HG03103 (cell line): ENCODE measurements at regions not wholly inside any gene's neighbourhood (a gene's known extent, or its start where the extent isn't known, plus 50 kb on each side); places are given as distances from the start of the nearest gene placed in this dataset.

ENCODE experiments used
- ATAC-seq: cut with Tn5 transposase; IDR thresholded peaks from one replicate; pipeline ENCODE4 v1.9.1; 2021; ENCODE audit warnings: low read depth; ENCODE audit not compliant: unreplicated experiment

DNA sequence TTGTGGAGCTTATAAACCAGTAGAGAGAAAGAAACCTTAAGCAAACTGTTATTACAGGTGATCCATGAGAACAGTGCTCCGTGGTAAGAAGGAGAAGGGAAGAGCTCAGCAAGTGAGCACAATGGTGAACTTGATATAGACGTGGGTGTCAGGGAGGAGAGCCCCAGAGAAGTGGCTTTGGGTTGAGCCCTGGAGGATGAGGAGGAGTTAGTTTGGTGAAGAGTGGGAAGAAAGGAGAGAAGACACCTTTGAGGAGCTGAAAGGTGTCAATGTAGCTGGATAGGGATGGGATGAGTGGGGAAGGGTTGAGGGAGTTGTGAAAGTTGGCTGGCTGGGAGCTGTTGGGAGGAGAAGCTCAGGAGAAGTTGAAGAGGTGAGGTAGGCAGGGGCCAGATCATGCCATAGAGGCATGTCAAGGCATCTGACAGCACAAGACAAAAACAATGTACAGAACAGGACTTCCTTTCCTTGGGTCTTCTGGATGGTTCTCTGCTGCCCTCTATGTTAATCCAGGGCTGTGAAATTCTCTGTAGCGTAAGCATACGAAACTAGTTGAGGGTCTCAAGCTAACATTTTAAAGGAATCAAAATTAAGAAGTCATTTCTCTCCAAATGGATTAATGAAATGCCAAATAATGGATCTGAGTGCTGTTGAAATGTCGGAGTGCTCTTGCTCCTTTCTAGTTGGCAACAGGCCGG is 501.9 kb downstream of the KDM4C start:
- ATAC-seq = no peak

DNA sequence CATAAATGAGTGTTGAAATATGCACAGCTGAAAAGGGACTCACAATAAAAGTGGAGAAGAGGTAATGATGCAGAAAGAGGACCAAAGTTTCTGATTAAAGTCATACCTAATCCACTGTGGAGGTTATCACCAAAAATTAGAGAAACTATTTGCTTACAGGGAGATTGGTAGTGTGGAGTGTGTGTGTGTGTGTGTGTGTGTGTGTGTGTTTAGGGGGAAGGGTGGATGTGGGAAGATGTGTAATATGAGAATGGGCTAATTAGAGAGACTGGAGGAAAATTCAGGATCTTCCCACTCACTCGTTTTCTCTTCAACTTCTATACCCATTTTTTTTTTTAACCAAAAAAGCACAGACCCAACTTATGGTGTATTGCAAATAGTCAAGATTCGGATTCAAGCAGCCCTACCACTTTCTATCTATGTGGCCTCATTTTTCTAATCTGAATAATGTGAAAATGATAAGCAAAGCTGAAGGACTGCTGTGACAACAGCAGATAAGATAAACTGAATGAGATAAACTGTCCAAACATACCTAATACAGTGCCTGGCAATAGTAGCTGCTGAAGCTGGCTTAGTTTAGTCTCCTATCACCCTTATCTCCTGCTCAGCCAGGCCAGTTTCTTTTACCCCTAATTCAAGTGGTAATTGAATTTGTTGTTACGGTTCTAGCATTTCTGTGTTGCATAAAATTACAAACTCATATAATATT is 501.1 kb downstream of the KDM4C start:
- no peak for ATAC-seq

DNA sequence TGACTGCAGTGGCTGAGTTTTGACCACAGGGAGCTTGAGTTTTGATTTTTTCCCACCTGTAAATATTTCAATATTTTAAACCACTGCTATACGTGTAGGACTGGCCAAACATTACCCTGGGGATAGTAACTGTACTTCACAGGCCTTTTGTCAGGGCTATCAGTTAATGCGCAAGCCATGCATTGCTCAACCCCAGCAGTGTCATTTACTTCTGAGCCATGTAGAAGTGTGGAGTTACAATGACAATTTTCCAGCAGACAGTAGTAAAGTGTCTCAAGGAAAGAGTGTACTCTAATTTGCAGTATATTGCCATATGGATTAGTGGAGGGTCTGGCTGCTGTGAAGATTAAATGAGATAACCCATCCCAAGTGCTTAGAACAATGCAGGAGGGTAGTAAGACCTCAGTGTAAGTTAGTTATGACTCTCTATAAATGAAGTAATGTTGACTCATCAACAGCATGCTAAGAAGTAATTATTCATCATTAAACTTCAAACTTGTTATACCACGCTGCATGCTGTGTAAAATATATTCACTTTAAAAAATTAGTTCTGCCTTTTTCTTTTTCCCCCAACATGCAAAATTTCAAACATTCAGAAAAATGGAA is 489.2 kb downstream of the KDM4C start:
- no peak for ATAC-seq

DNA sequence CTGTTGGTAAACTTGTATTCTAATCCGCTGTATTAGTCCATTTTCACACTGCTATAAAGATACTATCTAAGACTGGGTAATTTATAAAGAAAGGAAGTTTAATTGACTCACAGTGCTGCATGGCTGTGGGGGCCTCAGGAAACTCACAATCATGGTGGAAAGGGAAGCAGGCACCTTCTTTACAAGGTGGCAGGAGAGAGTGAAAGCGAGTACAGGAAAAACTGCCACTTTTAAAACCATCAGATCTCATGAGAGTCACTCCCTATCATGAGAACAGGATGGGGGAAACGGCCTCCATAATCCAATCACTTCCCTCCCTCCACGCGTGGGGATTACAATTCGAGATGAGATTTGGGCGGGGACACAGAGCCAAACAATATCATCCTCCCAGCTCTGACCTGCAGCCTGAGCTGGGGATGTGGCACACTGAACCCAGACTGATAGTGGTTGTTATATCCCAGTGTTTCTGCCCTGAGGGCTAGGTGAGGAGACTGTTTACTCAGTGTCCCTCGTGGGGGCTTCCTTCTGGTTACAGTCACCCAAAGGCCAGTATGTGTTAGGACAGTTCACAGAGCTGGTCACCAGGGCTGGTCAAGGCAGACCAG is 488.3 kb downstream of the KDM4C start:
- no peak for ATAC-seq

DNA sequence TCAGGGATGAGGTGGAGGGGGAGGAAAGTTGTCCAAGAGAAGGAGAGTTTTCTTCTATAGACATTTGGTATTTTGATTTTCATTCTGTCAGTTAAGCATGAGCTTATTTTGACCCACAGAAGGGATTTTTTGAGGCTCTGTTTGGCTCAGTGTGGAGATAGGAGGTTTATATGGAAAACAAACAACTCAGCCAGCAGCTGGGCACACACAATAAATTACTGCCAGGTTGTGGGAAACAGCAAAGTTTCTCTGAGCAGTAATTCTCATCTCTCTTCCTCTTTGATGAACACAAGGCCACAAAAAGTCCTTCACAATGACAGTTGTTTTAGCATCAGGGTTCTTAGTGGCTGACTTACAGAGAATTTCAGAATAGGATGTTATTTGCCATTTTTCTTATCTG is 486.1 kb downstream of the KDM4C start:
- no peak for ATAC-seq

DNA sequence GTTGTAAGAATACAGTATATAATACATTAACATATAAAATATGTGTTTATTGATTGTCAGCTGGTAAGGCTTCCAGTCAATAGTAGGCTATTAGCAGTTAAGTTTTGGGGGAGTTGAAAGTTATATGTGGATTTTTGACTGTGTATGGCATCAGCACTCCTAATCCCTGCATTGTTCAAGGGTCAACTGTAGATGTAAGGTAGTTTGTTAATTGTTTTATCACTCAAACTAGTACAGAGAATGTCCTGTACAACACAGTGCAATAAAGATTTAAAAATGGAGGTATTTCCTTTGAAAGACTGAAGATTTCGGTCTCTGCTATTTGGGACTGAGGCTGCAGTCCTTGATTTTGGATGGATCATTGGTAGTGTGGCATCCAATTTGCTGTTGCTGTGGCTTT is 484.4 kb downstream of the KDM4C start:
- ATAC-seq = no peak

DNA sequence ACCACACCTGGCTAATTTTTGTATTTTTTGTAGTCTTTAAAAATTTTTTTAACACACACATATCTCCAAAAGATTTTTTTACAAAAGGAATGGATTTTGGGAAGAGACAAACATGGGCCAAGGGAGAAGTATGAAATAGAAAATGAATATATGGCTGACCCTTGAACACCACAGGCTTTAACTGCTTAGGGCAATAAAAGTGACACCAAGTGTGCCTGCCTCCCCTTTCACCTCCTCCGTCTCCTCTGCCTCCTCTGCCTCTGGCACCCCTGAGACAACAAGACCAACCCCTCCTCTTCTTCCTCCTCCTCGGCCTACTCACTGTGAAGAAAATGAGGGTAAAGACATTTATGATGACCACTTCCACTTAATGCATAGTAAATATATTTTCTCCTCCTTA is 483.9 kb downstream of the KDM4C start:
- no peak for ATAC-seq

DNA sequence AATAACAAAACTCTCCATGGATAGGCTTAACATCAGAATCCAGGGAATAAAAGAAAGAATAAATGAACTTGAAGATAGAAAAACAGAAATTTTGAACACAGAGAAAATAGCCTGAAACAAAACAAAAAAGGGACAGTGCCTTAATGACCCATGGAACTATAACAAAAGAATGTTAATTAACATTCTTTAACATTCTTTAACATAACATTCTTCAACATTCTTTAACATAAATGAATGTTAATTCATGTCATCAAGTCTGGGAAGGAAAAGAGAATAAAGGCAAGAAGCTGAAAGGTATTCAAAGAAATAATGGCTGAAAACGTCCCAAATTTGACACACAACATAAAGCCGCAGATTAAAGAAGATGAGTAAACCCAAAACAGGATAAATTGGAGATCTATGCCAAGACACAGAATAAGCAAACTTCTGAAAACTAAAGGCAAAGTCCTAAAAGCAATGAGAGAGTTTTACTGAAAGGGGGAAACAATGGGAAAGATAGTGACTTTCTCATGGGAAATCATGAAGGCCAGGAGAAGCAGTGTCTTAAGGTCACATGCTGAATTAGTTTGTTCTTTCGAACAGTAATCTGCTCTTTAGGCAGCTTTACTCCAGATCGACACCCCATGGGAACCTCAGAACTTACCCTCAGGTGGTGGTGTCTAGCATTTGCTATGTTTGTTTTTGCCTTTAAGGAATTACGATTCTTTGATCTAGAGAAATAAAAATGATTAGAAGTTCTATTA is 483.0 kb downstream of the KDM4C start:
- ATAC-seq = no peak

DNA sequence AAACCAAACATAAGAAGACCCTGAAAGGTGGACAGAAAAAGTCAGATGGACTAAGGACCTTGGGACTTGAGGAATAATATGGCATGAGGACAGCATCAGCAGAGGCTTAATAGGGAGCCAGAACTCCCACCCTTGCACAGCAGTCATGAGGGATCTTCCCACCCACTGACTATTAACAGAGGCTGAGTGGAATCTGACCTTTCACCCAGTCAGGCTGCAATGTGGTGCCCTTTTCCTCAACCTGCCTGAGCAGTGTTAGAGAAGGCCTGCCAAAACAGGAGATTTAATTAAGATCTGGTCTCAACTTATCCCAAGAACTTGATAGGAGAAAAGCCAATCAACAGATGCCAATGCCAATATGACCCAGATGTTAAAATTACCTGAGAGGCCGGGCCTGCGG is 481.9 kb downstream of the KDM4C start:
- no peak for ATAC-seq

DNA sequence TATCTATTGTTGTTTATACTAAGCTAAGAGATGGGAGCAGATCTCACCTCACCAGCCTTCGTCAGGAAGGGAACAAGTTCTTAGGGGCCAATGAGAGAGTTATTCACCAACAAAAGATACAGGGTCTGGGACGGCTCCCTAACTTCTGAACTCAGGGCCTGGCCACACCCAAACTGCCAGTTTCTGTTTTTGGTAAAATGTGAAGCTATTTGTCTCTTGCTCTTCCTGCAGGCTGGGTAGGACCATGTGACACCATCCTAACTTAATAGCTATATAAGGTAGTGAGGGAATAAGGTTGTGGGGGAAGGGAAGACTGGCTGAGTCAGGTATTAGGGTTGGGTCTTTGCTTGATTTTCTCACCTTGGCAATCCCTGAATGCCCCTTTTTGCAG is 480.5 kb downstream of the KDM4C start:
- no peak for ATAC-seq

DNA sequence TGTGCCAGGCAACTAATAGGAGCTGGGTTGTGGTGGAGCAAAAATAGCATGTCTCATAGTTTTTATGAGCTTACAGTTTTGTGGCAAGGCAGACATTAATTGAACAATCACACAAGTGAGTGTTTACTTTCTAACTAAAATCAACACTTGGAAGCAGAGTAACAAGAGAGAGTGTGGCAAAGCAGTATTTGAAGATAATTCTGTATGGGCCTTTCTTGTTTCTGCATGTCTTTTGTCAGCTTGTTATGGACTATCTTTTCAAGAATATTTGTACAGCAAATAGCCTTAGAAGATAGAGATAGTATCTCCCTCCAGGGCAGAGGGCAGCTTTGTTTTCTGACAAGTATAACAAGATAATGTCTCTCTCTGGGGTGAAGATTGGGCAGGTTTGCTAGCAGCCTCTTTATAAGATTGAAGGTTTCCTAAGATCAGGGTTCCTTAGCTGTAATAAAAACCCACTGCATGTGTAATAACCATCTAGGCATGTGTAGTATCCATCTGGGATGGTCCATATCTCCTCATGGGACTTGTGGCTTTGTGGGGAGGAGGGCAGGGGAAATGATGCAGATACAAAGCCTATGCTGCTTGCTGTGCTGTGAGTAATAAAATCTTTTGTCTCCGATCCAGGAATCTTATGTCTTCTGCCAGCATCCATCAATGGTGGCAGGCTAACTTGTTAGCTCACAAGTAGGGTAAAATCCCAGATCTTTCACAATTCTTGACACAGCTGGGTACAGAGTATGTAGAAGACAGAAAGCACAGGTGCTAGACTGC is 479.9 kb downstream of the KDM4C start:
- ATAC-seq = no peak

DNA sequence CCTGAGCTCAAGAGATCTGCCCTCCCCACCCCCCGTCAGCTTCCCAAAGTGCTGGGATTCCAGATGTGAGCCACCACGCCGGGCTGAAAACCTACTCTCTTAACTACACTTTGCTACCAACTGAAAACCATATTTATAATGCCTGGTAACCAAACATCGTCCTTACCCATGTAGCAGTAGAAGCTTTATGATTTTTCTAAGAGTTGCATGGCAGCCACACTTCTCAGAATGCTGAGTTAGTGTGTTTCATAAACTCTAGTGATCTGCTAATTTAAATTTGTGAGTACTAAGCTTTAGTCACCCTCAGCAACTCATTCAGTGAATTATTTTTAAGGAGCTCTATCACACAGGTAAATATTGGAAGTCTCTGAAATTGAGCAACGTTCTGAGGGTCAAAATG is 478.4 kb downstream of the KDM4C start:
- no peak for ATAC-seq

DNA sequence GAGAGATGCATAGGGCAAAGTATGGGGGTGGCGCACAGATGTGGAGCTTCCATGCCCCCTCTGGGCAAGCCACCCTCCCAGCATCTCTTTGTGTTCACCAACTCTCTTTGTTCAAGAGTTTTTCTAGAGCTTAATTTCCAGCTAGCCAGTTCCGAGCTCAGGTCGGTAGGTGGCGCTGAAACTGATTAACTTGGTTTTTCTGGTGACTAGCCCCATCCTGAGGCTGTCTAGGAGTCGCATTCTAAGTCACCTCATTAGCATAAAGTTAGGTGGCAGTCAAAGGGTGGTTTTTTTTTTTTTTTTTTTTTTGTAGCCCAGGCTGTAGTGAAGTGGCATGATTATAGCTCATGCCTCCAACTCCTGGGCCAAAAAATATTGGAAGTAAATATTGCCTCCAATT is 476.4 kb downstream of the KDM4C start:
- peak; percentile 76 for ATAC-seq

DNA sequence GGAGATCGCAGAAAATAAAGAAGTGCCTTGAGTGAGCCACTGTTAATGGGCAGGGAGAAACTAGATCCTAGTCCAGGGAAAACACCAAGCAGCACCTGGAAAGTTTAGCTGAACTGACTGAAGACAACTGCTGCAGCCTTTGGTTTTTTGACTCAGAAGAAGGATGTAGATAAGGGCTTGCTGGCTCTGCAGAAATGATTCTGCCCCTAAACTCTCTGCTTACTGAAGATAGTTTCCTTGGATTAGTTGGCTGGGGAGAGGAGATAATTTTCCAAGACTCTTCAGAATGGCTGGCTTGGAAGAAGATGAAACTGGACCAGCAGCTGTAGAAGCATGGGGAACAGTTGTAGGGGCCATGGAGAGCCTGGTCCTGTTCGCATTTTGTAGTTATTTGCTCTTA is 471.8 kb downstream of the KDM4C start:
- ATAC-seq = no peak

DNA sequence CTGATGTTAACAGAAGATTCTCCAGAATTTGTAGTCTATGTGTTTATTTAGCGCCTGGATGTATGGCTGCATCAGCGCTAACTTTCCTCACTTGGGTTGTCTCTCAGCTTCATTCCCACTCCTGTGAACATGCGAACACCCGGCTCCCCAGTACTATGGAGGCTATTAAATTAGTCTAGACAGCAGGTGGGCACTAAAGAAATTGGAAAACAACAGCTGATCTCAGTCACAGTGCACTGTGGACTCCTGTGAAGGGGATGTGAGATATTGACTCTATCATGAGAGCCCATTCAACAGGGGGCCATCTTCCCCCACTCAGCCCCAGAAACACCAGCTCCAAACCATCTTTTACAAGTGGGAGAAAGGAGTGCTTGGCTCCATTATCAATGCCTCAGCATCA is 471.0 kb downstream of the KDM4C start:
- ATAC-seq = no peak

DNA sequence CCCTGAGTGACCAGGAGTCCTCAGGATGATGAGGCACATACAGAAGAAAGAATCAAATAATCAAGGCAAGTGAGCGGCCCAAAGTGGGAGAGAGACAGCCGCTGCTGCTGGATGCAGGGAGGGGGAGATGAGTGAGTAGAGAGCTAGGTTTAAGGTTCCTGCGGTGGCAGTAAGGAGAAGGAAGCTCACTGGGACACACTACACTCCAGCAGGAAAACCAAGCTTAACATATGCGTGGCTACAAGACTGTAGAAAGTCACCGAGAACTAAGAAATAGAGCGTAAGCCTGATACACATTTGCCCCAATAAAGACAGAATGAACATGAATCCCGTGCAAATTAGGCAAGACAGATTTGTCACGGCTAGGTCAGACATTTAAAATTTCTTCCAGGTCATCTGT is 470.2 kb downstream of the KDM4C start:
- no peak for ATAC-seq

DNA sequence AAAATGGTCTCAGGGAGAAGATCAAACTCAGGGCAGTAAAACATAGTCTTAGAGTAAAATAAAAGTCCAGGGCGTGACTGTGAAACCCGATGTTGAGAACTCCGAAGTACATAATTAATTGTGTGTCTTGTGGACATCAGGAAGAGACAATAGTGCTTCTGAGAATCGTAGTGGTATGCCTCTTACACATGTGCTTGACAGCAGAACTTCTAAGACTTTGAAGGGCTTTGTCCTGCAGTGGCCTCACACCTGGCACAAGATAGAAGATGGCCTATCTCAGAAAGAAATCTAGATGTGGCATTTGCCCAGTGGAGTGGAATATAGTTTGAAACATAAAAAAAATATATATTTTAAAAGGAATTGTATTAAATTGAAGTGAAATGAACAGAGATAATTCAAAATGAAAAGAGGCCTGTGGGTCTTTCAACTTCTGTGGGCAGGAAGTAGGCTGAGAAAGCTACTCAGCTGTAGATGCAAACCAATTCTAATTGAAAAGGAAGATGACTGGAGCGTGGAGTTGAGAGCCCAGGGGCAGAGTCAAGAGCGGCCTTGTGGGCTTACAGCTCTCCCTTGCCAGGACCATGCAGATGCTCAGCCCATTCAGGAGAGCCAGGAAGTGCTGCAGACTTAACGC is 468.4 kb downstream of the KDM4C start:
- ATAC-seq = no peak
